ENCODE measurements at regions not wholly inside any gene's neighbourhood (a gene's known extent, or its start where the extent isn't known, plus 50 kb on each side); places are given as distances from the start of the nearest gene placed in this dataset.
A peak's percentile ranks its signal among the peaks of the same experiment; 100 is the strongest.

GRCh38 chr13:31962731-31963370 lies 68.7 kb upstream of the FRY start:
- peak; percentile 44 for DNase-seq (ENCODE audit: low read depth)

- DNase-seq (ENCODE audit: low read depth), result no peak
These were observed 67.9 kb upstream of the FRY start for GRCh38 chr13:31963631-31964030.

- DNase-seq (ENCODE audit: low read depth), result no peak
These were observed 67.4 kb upstream of the FRY start for GRCh38 chr13:31964168-31964567.

GRCh38 chr13:31965361-31966066 lies 66.1 kb upstream of the FRY start:
- DNase-seq (ENCODE audit: low read depth), result peak; percentile 82

GRCh38 chr13:31967155-31967554 lies 64.4 kb upstream of the FRY start:
- DNase-seq (ENCODE audit: low read depth), result no peak

- DNase-seq (ENCODE audit: low read depth), result peak; percentile 48
These were observed 63.1 kb upstream of the FRY start for GRCh38 chr13:31968473-31968872.

GRCh38 chr13:31970231-31970930 lies 61.2 kb upstream of the FRY start:
- peak; percentile 73 for DNase-seq (ENCODE audit: low read depth)

GRCh38 chr13:31972453-31972852 lies 59.1 kb upstream of the FRY start:
- no peak for DNase-seq (ENCODE audit: low read depth)

- no peak for DNase-seq (ENCODE audit: low read depth)
These were observed 53.6 kb upstream of the FRY start for GRCh38 chr13:31978021-31978420.

GRCh38 chr13:31980830-31981229 lies 50.7 kb upstream of the FRY start:
- no peak for DNase-seq (ENCODE audit: low read depth)
